Aorta (tissue), 5 donors: ENCODE measurements at regions not wholly inside any gene's neighbourhood (a gene's known extent, or its start where the extent isn't known, plus 50 kb on each side); places are given as distances from the start of the nearest gene placed in this dataset.

Experiments used
- ATAC-seq: fragments of 200-7000 bp; cut with Tn5 transposase; one replicate; pipeline ENCODE4 v1.9.1; 2022; ENCODE audit warnings: moderate library complexity; ENCODE audit not compliant: low FRiP score
- DNase-seq, 2 donors: peaks; one replicate each; pipeline ENCODE4 v3.0.0-alpha.2; 2020
- H3K27ac ChIP-seq, 2 donors: one replicate each; pipeline ENCODE4 v1.5.1; 2013; ENCODE audit warnings: low read length in 2 of 2, mild to moderate bottlenecking in 2 of 2, moderate library complexity in 2 of 2, control low read depth in 1 of 2, inconsistent platforms in 1 of 2, low read depth in 1 of 2
- H3K27me3 ChIP-seq, 2 donors: one replicate each; pipeline ENCODE4 v1.6.1; 2013; ENCODE audit warnings: control low read depth in 1 of 2, low read length in 1 of 2, mild to moderate bottlenecking in 1 of 2, moderate library complexity in 1 of 2; ENCODE audit not compliant: insufficient read depth in 2 of 2, control insufficient read depth in 1 of 2
- H3K36me3 ChIP-seq, 2 donors: one replicate each; pipeline ENCODE4 v1.6.1; 2013; ENCODE audit warnings: control low read depth in 1 of 2, low read length in 1 of 2, mild to moderate bottlenecking in 1 of 2; ENCODE audit not compliant: insufficient read depth in 2 of 2, control insufficient read depth in 1 of 2
- H3K4me1 ChIP-seq, 2 donors: one replicate each; pipeline ENCODE4 v1.6.1; 2013; ENCODE audit warnings: low read length in 2 of 2, control low read depth in 1 of 2, mild to moderate bottlenecking in 1 of 2, moderate library complexity in 1 of 2; ENCODE audit not compliant: insufficient read depth in 2 of 2, control insufficient read depth in 1 of 2
- H3K4me3 ChIP-seq, 2 donors: one replicate each; pipeline ENCODE4 v1.5.1; 2013; ENCODE audit warnings: low read length in 2 of 2, control low read depth in 1 of 2, mild to moderate bottlenecking in 1 of 2
- H3K9me3 ChIP-seq: one replicate; pipeline ENCODE4 v1.6.1; 2013; ENCODE audit warnings: mild to moderate bottlenecking, low read length; ENCODE audit not compliant: control insufficient read depth
- WGBS, 2 donors: extraction: QIAGEN DNeasy Blood & Tissue Kit; methylation state at CpG; one replicate each; pipeline ENCODE4 v1.1.7; 2013; 5-methylcytosine and 5-hydroxymethylcytosine counted together
- intact Hi-C, 2 donors: fragments of 100-400 bp; cut with DNase I; formaldehyde crosslinking; loops; one replicate each; pipeline versions ENCODE4 v1.14.2 to v1.15.0; 2022
- donor health status: healthy with polysubstance abuse.
- donor health status: Bipolar disorder and iron deficiency.
- donor health status: DM: no; HTN: no; CAD: no.
- donor health status: DM: no; HTN: no; CAD: no.
- donor health status: DM: yes; HTN: yes; CAD: no.

DNA sequence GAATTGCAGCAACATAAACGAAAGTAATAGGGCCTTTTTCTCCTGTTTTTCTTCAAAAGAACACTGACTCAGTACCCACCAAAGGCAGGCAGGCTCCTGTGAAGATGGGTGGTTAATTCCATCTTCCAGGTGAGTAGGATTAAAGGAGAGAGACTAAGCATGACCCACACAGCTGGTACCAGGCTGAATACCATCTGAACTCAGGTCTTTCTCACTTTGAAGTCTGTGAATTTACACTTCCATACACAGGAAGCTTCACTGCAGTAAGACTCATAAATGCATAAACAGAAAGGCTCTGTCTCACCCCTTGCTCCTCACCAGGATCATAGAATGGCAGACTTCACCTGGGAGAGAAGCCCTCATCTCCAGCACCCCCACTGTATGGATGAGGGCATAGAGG, 194.6 kb downstream of the KLF12 start:
- Histone ChIP-seq H3K27me3 (no peaks in the 10 kb centered on the region), H3K36me3 (peaks cover 0 to 3% of the 10 kb centered on the region in 2 donors), H3K4me1 (peaks cover 2 to 4% of the 10 kb centered on the region in 2 donors), H3K4me3 (no peak overlapping the region), H3K9me3 (no peaks in the 10 kb centered on the region), H3K27ac (no peak overlapping the region)
- intact Hi-C loops: loop anchor here in 1 of 2 donors (10.0 kb wide), 1 partner anchor 195 kb away; the partner anchor contains the start of gene KLF12
- DNase-seq (no peak), ATAC-seq (no peak)
- WGBS, 2 donors: 80 to 88% methylated on average over 1 of the region's 1 CpG

- H3K4me1 ChIP-seq: peaks cover 2 to 4% of the 10 kb centered on the region in 2 donors
- 95 to 99% methylated on average over 3 of the region's 3 CpGs for WGBS, 2 donors
- no peaks in the 10 kb centered on the region for H3K9me3 ChIP-seq
- ATAC-seq (no peak), DNase-seq (no peak)
- no peaks in the 10 kb centered on the region for H3K27me3 ChIP-seq
- intact Hi-C loops: no loop called here
- H3K36me3 ChIP-seq: peaks cover 0 to 3% of the 10 kb centered on the region in 2 donors
- H3K27ac ChIP-seq: no peak overlapping the region
- H3K4me3 ChIP-seq: no peak overlapping the region
Observed at GRCh38 chr13:73939071-73939380, 195.2 kb downstream of the KLF12 start.

DNA sequence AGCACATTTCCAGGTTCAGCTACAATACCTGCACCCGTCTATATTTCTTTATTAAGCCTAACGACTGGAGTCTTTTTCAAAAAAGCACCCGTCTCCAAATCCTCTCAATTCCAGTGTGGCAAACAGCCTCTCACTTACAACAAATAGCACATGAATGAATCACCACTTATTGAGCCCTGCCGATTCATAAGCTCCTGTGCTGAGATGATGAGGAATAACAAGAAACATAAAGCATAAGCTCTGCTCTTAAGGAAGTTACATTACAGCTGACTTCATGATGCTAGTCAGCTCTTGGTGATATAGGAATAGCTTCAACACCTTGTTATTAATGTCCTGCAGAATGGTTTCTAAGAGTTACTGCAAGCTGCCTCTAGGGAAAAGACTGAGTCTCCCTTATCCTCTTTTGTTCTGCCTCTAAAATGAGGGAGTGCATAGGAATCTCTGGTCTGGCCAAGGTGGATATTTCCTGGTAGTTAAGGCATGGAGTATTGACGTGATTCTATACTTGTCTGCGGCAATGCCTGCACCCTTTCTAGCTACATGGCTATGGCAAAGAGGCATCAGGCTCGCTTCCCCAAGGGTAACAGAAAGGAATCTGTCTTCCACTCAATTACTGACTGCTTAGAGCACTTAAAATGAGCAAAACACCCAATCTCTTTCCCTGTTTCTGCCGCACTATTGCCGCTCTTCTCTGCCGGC, 195.7 kb downstream of the KLF12 start:
- Histone ChIP-seq H3K4me3 (no peak overlapping the region), H3K36me3 (peaks cover 0 to 3% of the 10 kb centered on the region in 2 donors), H3K27ac (no peak overlapping the region), H3K9me3 (no peaks in the 10 kb centered on the region), H3K27me3 (no peaks in the 10 kb centered on the region), H3K4me1 (peaks cover 2 to 4% of the 10 kb centered on the region in 2 donors)
- DNase-seq (no peak), ATAC-seq (no peak)
- intact Hi-C loops: no loop called here
- WGBS, 2 donors: 65 to 69% methylated on average over 10 of the region's 10 CpGs

DNA sequence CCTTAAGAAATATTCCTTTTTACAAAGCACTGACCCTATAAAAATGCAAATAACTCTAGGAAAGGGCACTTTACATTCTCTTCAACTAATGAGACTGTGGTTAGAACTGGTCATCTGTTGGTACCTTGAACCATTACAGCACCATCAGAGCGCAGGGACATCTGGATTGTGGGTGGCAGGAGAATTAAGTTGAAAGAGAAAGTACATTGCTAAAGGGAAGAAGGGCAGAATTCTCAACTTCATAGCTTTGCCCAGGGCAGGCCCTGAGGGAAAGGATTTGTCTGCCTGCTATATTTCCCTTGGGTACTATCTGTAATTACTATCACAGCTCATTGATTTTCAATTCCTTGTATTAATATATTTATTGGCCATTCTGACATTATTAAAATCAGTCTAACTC, 196.8 kb downstream of the KLF12 start:
- H3K9me3 ChIP-seq: no peaks in the 10 kb centered on the region
- peaks cover 2 to 4% of the 10 kb centered on the region in 2 donors for H3K4me1 ChIP-seq
- DNase-seq: no peak
- no peak for ATAC-seq
- peaks cover 0 to 3% of the 10 kb centered on the region in 2 donors for H3K36me3 ChIP-seq
- no peak overlapping the region for H3K4me3 ChIP-seq
- 97 to 100% methylated on average over 1 of the region's 1 CpG for WGBS, 2 donors
- intact Hi-C loops: no loop called here
- H3K27ac ChIP-seq: no peak overlapping the region
- H3K27me3 ChIP-seq: no peaks in the 10 kb centered on the region

DNA sequence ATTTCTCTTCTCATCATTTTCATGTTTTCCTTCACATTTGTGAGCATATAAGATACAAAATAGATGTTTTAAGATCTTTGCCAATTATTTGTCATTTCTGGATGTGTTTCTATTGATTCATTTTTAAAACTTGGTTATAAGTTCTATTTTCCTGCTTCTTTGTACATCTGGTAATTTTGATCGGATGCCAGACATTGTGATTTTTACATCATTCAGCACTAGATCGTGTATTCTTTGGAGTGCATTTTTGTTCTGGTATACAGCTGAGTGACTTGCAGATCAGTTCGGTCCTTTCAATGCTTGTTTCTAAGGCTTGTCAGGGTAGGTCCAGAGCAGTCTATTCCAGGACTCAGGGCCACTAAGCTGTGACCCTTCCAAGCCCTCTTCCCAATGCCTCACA, 198.2 kb downstream of the KLF12 start:
- Histone ChIP-seq H3K4me1 (peaks cover 2 to 4% of the 10 kb centered on the region in 2 donors), H3K9me3 (no peaks in the 10 kb centered on the region), H3K36me3 (no peaks in the 10 kb centered on the region), H3K27ac (no peak overlapping the region), H3K4me3 (no peak overlapping the region), H3K27me3 (no peaks in the 10 kb centered on the region)
- intact Hi-C loops: no loop called here
- ATAC-seq (no peak), DNase-seq (no peak)
- 43% methylated on average over 3 of the region's 3 CpGs for WGBS, 2 donors

- Histone ChIP-seq H3K27ac (no peak overlapping the region), H3K27me3 (no peaks in the 10 kb centered on the region), H3K4me1 (peaks cover 2 to 4% of the 10 kb centered on the region in 2 donors), H3K36me3 (no peaks in the 10 kb centered on the region), H3K9me3 (no peaks in the 10 kb centered on the region), H3K4me3 (no peak overlapping the region)
- intact Hi-C loops: no loop called here
- DNase-seq (no peak), ATAC-seq (no peak)
- WGBS, 2 donors: 93 to 98% methylated on average over 3 of the region's 3 CpGs
Observed at GRCh38 chr13:73934771-73935170, 199.4 kb downstream of the KLF12 start.

- no peaks in the 10 kb centered on the region for H3K9me3 ChIP-seq
- intact Hi-C loops: no loop called here
- no peaks in the 10 kb centered on the region for H3K36me3 ChIP-seq
- peaks cover 2 to 4% of the 10 kb centered on the region in 2 donors for H3K4me1 ChIP-seq
- H3K27me3 ChIP-seq: no peaks in the 10 kb centered on the region
- ATAC-seq: no peak
- WGBS, 2 donors: 82 to 84% methylated on average over 4 of the region's 4 CpGs
- no peak for DNase-seq
- no peak overlapping the region for H3K27ac ChIP-seq
- no peak overlapping the region for H3K4me3 ChIP-seq
Observed at GRCh38 chr13:73934215-73934641, 200.0 kb downstream of the KLF12 start.

DNA sequence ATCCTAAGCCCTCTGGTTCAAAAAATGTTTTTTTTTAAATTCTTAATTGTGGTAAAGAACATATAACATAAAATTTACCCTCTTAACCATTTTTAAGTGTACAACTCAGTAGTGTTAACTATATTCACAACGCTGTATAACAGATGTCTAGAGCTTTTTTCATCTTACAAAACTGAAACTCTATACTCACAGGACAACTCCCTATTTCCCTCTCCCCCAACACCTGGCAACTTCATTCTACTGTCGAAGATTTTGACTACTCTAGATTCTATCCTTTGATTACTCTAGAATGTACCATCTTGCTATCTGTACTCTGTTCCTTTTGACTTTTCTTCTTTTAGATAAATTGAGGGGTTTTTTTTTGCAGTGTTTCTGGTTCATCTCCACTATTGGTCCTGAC, 200.4 kb downstream of the KLF12 start:
- Histone ChIP-seq H3K4me3 (no peak overlapping the region), H3K27ac (no peak overlapping the region), H3K9me3 (no peaks in the 10 kb centered on the region), H3K4me1 (peaks cover 2 to 4% of the 10 kb centered on the region in 2 donors), H3K36me3 (no peaks in the 10 kb centered on the region), H3K27me3 (no peaks in the 10 kb centered on the region)
- WGBS, 2 donors: 97 to 100% methylated on average over 2 of the region's 2 CpGs
- intact Hi-C loops: no loop called here
- ATAC-seq (no peak), DNase-seq (no peak)

DNA sequence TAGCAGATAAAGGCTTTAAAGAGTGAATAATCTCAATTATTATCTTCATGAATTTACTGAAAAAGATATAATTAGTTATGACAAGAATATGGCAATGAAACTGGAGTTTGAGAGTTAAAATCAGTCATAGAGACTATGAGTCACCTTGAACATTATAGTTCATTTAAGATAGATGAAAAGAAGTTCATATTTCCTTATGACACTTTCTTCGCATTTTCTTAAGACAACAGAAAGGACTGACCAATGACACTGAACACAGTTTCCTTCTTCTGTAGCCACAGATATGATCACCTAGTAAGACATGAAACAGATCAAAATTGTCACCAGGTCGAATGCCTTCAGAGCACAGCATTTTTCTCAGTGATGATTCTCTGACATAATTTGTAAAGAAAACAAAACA, 202.1 kb downstream of the KLF12 start:
- 77 to 79% methylated on average over 2 of the region's 2 CpGs for WGBS, 2 donors
- no peak for DNase-seq
- peaks cover 0 to 4% of the 10 kb centered on the region in 2 donors for H3K4me1 ChIP-seq

More for the DNA sequence above, 202.1 kb downstream of the KLF12 start:
- Histone ChIP-seq H3K27me3 (no peaks in the 10 kb centered on the region), H3K27ac (no peak overlapping the region), H3K36me3 (no peaks in the 10 kb centered on the region), H3K4me3 (no peak overlapping the region), H3K9me3 (no peaks in the 10 kb centered on the region)
- no peak for ATAC-seq
- intact Hi-C loops: no loop called here
